H1 (cell line): ENCODE measurements at regions not wholly inside any gene's neighbourhood (a gene's known extent, or its start where the extent isn't known, plus 50 kb on each side); places are given as distances from the start of the nearest gene placed in this dataset.

ENCODE experiments used
- EZH2 ChIP-seq: fragments of 200-600 bp; sonication (generic); IDR thresholded peaks from 2 replicates; pipeline ENCODE4 v1.7.1; 2012; ENCODE audit warnings: low read depth, mild to moderate bottlenecking, moderate library complexity, low read length, inconsistent platforms; ENCODE audit not compliant: severe bottlenecking
- GTF2F1 ChIP-seq: IDR thresholded peaks from 2 replicates; pipeline ENCODE4 v1.6.1; 2012; ENCODE audit warnings: low read depth, low read length, improper control_type of control experiment, borderline replicate concordance
- MAFK ChIP-seq: IDR thresholded peaks from 2 replicates; pipeline ENCODE4 v1.6.1; 2012; ENCODE audit warnings: low read depth, mild to moderate bottlenecking, improper control_type of control experiment, low read length
- NRF1 ChIP-seq: IDR thresholded peaks from 2 replicates; pipeline ENCODE4 v1.6.1; 2011; ENCODE audit warnings: mild to moderate bottlenecking, low read depth, low read length, improper control_type of control experiment
- TBP ChIP-seq: IDR thresholded peaks from 2 replicates; pipeline ENCODE4 v1.6.1; 2011; ENCODE audit warnings: low read depth, low read length, improper control_type of control experiment
- TEAD4 ChIP-seq: IDR thresholded peaks from 2 replicates; pipeline ENCODE4 v1.6.1; 2012; ENCODE audit warnings: low read depth, low read length, inconsistent platforms, mixed read lengths
- TF ChIP-seq, protein P1 (sequence below), 3 experiments: IDR thresholded peaks; 1 replicate in 2 of 3; 2 replicates in 1 of 3; pipeline versions ENCODE4 v1.5.1 to v1.6.1; 2011; ENCODE audit warnings: low read length in 3 of 3, mild to moderate bottlenecking in 3 of 3, inconsistent platforms in 2 of 3, low read depth in 1 of 3, moderate library complexity in 1 of 3; ENCODE audit not compliant: insufficient read depth in 1 of 3; ENCODE audit errors: control extremely low read depth in 1 of 3
- TF ChIP-seq, protein P2 (sequence below): IDR thresholded peaks from 2 replicates; pipeline ENCODE4 v1.6.1; 2012; ENCODE audit warnings: low read length, inconsistent platforms
- TF ChIP-seq, protein P3 (sequence below): IDR thresholded peaks from 2 replicates; pipeline ENCODE4 v1.6.1; 2012; ENCODE audit warnings: inconsistent platforms

DNA sequence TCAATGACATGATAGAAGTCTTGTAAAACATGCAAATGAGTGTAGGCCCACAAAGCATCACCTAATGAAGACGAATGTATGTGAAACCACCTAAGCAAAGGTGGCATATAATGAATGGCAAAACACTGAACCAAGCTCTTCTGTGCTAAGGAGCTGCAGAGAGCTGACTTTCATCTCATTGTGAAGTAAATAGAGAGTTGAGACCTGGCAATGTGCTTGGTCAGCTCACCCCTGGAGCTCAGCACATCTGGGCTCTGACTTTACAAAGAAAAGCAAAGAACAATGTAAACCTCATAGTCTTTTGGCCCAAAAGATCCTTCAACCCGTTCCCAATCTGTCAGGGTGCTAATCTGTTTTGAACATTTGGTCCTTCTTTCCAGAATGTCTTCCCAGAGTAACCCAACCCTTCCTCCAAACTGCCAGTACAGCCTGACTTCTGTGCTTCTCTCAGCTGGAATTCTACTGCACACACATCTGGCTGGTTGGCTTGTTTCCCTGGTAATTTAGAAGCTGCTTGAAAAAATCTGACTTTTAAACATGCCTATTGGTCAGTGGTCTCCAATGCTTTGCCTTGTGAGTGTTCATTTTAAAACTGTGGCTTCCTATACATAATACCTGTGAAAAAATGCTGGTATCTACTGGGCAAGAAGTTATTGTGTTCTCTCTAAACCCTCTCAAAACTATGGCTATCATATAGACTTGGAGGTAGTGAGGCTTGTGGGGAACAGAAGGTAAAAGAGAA lies 101.7 kb downstream of the CD200R1L start:
- TF ChIP-seq, protein P1, sequence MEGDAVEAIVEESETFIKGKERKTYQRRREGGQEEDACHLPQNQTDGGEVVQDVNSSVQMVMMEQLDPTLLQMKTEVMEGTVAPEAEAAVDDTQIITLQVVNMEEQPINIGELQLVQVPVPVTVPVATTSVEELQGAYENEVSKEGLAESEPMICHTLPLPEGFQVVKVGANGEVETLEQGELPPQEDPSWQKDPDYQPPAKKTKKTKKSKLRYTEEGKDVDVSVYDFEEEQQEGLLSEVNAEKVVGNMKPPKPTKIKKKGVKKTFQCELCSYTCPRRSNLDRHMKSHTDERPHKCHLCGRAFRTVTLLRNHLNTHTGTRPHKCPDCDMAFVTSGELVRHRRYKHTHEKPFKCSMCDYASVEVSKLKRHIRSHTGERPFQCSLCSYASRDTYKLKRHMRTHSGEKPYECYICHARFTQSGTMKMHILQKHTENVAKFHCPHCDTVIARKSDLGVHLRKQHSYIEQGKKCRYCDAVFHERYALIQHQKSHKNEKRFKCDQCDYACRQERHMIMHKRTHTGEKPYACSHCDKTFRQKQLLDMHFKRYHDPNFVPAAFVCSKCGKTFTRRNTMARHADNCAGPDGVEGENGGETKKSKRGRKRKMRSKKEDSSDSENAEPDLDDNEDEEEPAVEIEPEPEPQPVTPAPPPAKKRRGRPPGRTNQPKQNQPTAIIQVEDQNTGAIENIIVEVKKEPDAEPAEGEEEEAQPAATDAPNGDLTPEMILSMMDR (IDR thresholded peaks at IDR 0.05; ENCODE audit: control extremely low read depth in 1 of 3, insufficient read depth in 1 of 3, low read depth in 1 of 3, low read length in 3 of 3): no peak
- TF ChIP-seq, protein P2, sequence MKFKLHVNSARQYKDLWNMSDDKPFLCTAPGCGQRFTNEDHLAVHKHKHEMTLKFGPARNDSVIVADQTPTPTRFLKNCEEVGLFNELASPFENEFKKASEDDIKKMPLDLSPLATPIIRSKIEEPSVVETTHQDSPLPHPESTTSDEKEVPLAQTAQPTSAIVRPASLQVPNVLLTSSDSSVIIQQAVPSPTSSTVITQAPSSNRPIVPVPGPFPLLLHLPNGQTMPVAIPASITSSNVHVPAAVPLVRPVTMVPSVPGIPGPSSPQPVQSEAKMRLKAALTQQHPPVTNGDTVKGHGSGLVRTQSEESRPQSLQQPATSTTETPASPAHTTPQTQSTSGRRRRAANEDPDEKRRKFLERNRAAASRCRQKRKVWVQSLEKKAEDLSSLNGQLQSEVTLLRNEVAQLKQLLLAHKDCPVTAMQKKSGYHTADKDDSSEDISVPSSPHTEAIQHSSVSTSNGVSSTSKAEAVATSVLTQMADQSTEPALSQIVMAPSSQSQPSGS: no peak
- no peak for TF ChIP-seq TBP
- TF ChIP-seq TEAD4: no peak
- no peak for TF ChIP-seq NRF1
- TF ChIP-seq MAFK: no peak
- TF ChIP-seq, protein P3, sequence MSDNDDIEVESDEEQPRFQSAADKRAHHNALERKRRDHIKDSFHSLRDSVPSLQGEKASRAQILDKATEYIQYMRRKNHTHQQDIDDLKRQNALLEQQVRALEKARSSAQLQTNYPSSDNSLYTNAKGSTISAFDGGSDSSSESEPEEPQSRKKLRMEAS: no peak
- no peak for TF ChIP-seq EZH2
- TF ChIP-seq GTF2F1: no peak
